Body of pancreas (tissue), 4 donors: ENCODE measurements at regions not wholly inside any gene's neighbourhood (a gene's known extent, or its start where the extent isn't known, plus 50 kb on each side); places are given as distances from the start of the nearest gene placed in this dataset.

Source experiments
- ATAC-seq: fragments of 150-250 bp; one replicate; pipeline ENCODE4 v1.9.1; 2016
- DNase-seq, 4 donors: peaks; one replicate each; pipeline ENCODE4 v3.0.0-alpha.2; 2019
- H3K27ac ChIP-seq, 4 donors: fragments of 200-600 bp; sonication (generic); 1 replicate in 3 of 4; 2 replicates in 1 of 4; pipeline versions ENCODE4 v1.5.1 to v1.6.1; 2016 to 2019; ENCODE audit warnings: mild to moderate bottlenecking in 1 of 4, mixed read lengths in 1 of 4, moderate library complexity in 1 of 4
- H3K27me3 ChIP-seq, 2 donors: fragments of 200-600 bp; sonication (generic); one replicate each; pipeline ENCODE4 v1.6.0; 2016; ENCODE audit warnings: mild to moderate bottlenecking in 1 of 2
- H3K36me3 ChIP-seq, 2 donors: fragments of 200-600 bp; sonication (generic); replicated peaks in 1 of 2; 2 replicates each; pipeline ENCODE4 v1.5.1; 2016; ENCODE audit warnings: low read depth in 2 of 2; ENCODE audit not compliant: insufficient read depth in 1 of 2
- H3K4me1 ChIP-seq: fragments of 200-600 bp; sonication (generic); one replicate; pipeline ENCODE4 v1.6.0; 2016
- H3K4me3 ChIP-seq, 2 donors: fragments of 200-600 bp; sonication (generic); 1 replicate in 1 of 2; 2 replicates in 1 of 2; pipeline ENCODE4 v1.5.1; 2016 to 2019
- H3K9me3 ChIP-seq, 3 donors: fragments of 200-600 bp; sonication (generic); 1 replicate in 2 of 3; 2 replicates in 1 of 3; pipeline ENCODE4 v1.5.1; 2016
- CTCF ChIP-seq, 7 experiments: fragments of 450-650 bp in 4 of 7; fragments of 200-600 bp in 3 of 7; sonication (generic) in 3 of 7; IDR thresholded peaks; one replicate each; pipeline ENCODE4 v1.5.1; 2016 to 2019; ENCODE audit warnings: antibody characterized with exemption in 7 of 7
- POLR2A ChIP-seq, 3 donors: fragments of 450-650 bp; IDR thresholded peaks; one replicate each; pipeline ENCODE4 v1.6.1; 2016; ENCODE audit warnings: antibody characterized with exemption in 3 of 3, mild to moderate bottlenecking in 2 of 3
- WGBS, 2 donors: methylation state at CpG; one replicate each; pipeline ENCODE4 v1.1.5; 2017; 5-methylcytosine and 5-hydroxymethylcytosine counted together
- intact Hi-C: fragments of 100-400 bp; cut with DNase I; formaldehyde crosslinking; loops from one replicate; pipeline ENCODE4 v1.15.1; 2023

- H3K9me3 ChIP-seq = no peaks in the 10 kb centered on the region
- DNase-seq (no peak), ATAC-seq (no peak)
- 52% methylated on average over 1 of the region's 1 CpG for WGBS, 2 donors
- H3K4me3 ChIP-seq = no peak overlapping the region
- no peak for TF ChIP-seq POLR2A (IDR thresholded peaks at IDR 0.05)
- TF ChIP-seq CTCF (IDR thresholded peaks at IDR 0.05) = no peak
- H3K36me3 ChIP-seq = no peaks in the 10 kb centered on the region
- intact Hi-C loops = no loop called here
- H3K27me3 ChIP-seq = no peaks in the 10 kb centered on the region
- H3K27ac ChIP-seq = no peak overlapping the region
- H3K4me1 ChIP-seq = no peaks in the 10 kb centered on the region
These were observed 198.0 kb upstream of the SYT1 start for GRCh38 chr12:78666584-78666983.

GRCh38 chr12:78671295-78671694, 193.3 kb upstream of the SYT1 start:
- intact Hi-C loops = no loop called here
- no peak for ATAC-seq

GRCh38 chr12:78672033-78672432, 192.5 kb upstream of the SYT1 start:
- H3K4me3 ChIP-seq = no peak overlapping the region
- ATAC-seq (no peak), DNase-seq (no peak)
- H3K4me1 ChIP-seq = no peaks in the 10 kb centered on the region
- no peaks in the 10 kb centered on the region for H3K9me3 ChIP-seq
- no peak overlapping the region for H3K27ac ChIP-seq
- intact Hi-C loops = no loop called here
- H3K36me3 ChIP-seq = no peaks in the 10 kb centered on the region
- TF ChIP-seq CTCF (IDR thresholded peaks at IDR 0.05) (no peak), POLR2A (IDR thresholded peaks at IDR 0.05) (no peak)
- no peaks in the 10 kb centered on the region for H3K27me3 ChIP-seq
- WGBS, 2 donors = 82 to 85% methylated on average over 2 of the region's 2 CpGs

More at GRCh38 chr12:78671295-78671694, 193.3 kb upstream of the SYT1 start:
- no peaks in the 10 kb centered on the region for H3K36me3 ChIP-seq
- TF ChIP-seq POLR2A (IDR thresholded peaks at IDR 0.05) (no peak), CTCF (IDR thresholded peaks at IDR 0.05) (no peak)
- no peaks in the 10 kb centered on the region for H3K27me3 ChIP-seq
- H3K27ac ChIP-seq = no peak overlapping the region
- no peaks in the 10 kb centered on the region for H3K9me3 ChIP-seq
- DNase-seq = no peak
- 88 to 90% methylated on average over 4 of the region's 4 CpGs for WGBS, 2 donors
- H3K4me3 ChIP-seq = no peak overlapping the region
- no peaks in the 10 kb centered on the region for H3K4me1 ChIP-seq

GRCh38 chr12:78674311-78675090, 190.1 kb upstream of the SYT1 start:
- no peaks in the 10 kb centered on the region for H3K27me3 ChIP-seq
- TF ChIP-seq POLR2A (IDR thresholded peaks at IDR 0.05) = no peak
- TF ChIP-seq CTCF (IDR thresholded peaks at IDR 0.05) = no peak
- ATAC-seq = no peak
- no peak for DNase-seq
- no peaks in the 10 kb centered on the region for H3K4me1 ChIP-seq
- no peak overlapping the region for H3K4me3 ChIP-seq
- intact Hi-C loops = no loop called here
- H3K9me3 ChIP-seq = no peaks in the 10 kb centered on the region
- WGBS, 2 donors = 61 to 64% methylated on average over 2 of the region's 2 CpGs
- no peak overlapping the region for H3K27ac ChIP-seq
- no peaks in the 10 kb centered on the region for H3K36me3 ChIP-seq

- TF ChIP-seq POLR2A (IDR thresholded peaks at IDR 0.05) (no peak), CTCF (IDR thresholded peaks at IDR 0.05) (no peak)
- DNase-seq (no peak), ATAC-seq (no peak)
- intact Hi-C loops = no loop called here
- H3K4me1 ChIP-seq = no peaks in the 10 kb centered on the region
- H3K27ac ChIP-seq = no peak overlapping the region
- no peaks in the 10 kb centered on the region for H3K27me3 ChIP-seq
- WGBS, 2 donors = 56 to 60% methylated on average over 4 of the region's 4 CpGs
- no peak overlapping the region for H3K4me3 ChIP-seq
- no peaks in the 10 kb centered on the region for H3K9me3 ChIP-seq
- H3K36me3 ChIP-seq = no peaks in the 10 kb centered on the region
These were observed 184.0 kb upstream of the SYT1 start for GRCh38 chr12:78680596-78680995.
